ENCODE measurements at regions not wholly inside any gene's neighbourhood (a gene's known extent, or its start where the extent isn't known, plus 50 kb on each side); places are given as distances from the start of the nearest gene placed in this dataset.

DNA sequence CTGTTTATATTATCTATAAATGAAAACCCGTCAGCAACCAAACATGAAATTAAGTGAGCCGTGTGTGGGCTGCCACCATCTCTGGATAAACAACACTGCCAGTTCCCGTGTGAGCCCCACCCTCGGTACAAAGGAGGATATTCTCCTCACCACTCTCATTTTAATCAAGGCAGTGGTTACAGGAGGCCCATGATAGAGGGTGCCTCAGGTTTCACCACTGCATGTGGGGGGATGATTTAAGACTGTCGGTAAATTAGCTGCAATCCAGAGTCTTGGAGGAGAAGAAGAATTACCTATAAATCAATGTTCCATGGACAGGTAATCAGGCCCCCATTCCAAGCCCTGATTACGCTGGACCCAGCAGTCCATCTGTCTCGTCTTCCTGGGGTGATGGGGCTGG lies 361.6 kb upstream of the SULF2 start:
- no peak for DNase-seq (ENCODE audit: unreplicated experiment)
- no peak overlapping the region for H3K27ac Mint-ChIP-seq (ENCODE audit: low read depth, unreplicated experiment)
- peaks cover 7% of the 10 kb centered on the region for H3K9me3 Mint-ChIP-seq (ENCODE audit: unreplicated experiment)
- TF ChIP-seq, protein P1, sequence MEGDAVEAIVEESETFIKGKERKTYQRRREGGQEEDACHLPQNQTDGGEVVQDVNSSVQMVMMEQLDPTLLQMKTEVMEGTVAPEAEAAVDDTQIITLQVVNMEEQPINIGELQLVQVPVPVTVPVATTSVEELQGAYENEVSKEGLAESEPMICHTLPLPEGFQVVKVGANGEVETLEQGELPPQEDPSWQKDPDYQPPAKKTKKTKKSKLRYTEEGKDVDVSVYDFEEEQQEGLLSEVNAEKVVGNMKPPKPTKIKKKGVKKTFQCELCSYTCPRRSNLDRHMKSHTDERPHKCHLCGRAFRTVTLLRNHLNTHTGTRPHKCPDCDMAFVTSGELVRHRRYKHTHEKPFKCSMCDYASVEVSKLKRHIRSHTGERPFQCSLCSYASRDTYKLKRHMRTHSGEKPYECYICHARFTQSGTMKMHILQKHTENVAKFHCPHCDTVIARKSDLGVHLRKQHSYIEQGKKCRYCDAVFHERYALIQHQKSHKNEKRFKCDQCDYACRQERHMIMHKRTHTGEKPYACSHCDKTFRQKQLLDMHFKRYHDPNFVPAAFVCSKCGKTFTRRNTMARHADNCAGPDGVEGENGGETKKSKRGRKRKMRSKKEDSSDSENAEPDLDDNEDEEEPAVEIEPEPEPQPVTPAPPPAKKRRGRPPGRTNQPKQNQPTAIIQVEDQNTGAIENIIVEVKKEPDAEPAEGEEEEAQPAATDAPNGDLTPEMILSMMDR (IDR thresholded peaks at IDR 0.05; ENCODE audit: unreplicated experiment): no peak
- H3K36me3 Mint-ChIP-seq (ENCODE audit: insufficient read depth, unreplicated experiment): no peaks in the 10 kb centered on the region
- intact Hi-C loops (cut with micrococcal nuclease): no loop called here
- no TSS peak for BruUV-seq (replicated peaks)
- no peak overlapping the region for H3K4me3 Mint-ChIP-seq (ENCODE audit: unreplicated experiment)
- ChIA-PET CTCF (no interaction called here), POLR2A (no interaction called here)
- H3K27me3 Mint-ChIP-seq (ENCODE audit: insufficient read depth, unreplicated experiment): peaks cover 9% of the 10 kb centered on the region
- H3K4me1 Mint-ChIP-seq (ENCODE audit: insufficient read depth, unreplicated experiment): no peaks in the 10 kb centered on the region

GRCh38 chr20:48146308-48146707 lies 361.0 kb upstream of the SULF2 start:
- POLR2A ChIA-PET: interaction anchor here (0.6 to 0.7 kb wide), 2 partner anchors 12 to 115 kb away, joined by 3 read pairs; no protein-coding TSS in a partner anchor
- Mint-ChIP-seq H3K27ac (ENCODE audit: low read depth, unreplicated experiment) (no peak overlapping the region), H3K9me3 (ENCODE audit: unreplicated experiment) (peaks cover 7% of the 10 kb centered on the region), H3K4me1 (ENCODE audit: insufficient read depth, unreplicated experiment) (no peaks in the 10 kb centered on the region), H3K27me3 (ENCODE audit: insufficient read depth, unreplicated experiment) (peaks cover 4% of the 10 kb centered on the region), H3K36me3 (ENCODE audit: insufficient read depth, unreplicated experiment) (no peaks in the 10 kb centered on the region), H3K4me3 (ENCODE audit: unreplicated experiment) (no peak overlapping the region)
- TF ChIP-seq, protein P1 (IDR thresholded peaks at IDR 0.05; ENCODE audit: unreplicated experiment): no peak
- DNase-seq (ENCODE audit: unreplicated experiment): no peak
- BruUV-seq (replicated peaks): no TSS peak
- intact Hi-C loops (cut with micrococcal nuclease): no loop called here
- CTCF ChIA-PET: no interaction called here

- no TSS peak for BruUV-seq (replicated peaks)
- DNase-seq (ENCODE audit: unreplicated experiment): no peak
- Mint-ChIP-seq H3K27me3 (ENCODE audit: insufficient read depth, unreplicated experiment) (no peaks in the 10 kb centered on the region), H3K4me1 (ENCODE audit: insufficient read depth, unreplicated experiment) (no peaks in the 10 kb centered on the region), H3K27ac (ENCODE audit: low read depth, unreplicated experiment) (no peak overlapping the region), H3K36me3 (ENCODE audit: insufficient read depth, unreplicated experiment) (no peaks in the 10 kb centered on the region), H3K9me3 (ENCODE audit: unreplicated experiment) (peaks cover 7% of the 10 kb centered on the region), H3K4me3 (ENCODE audit: unreplicated experiment) (no peak overlapping the region)
- TF ChIP-seq, protein P1 (IDR thresholded peaks at IDR 0.05; ENCODE audit: unreplicated experiment): no peak
- POLR2A ChIA-PET: interaction anchor here (1.4 to 1.9 kb wide), 2 partner anchors 11 to 21 kb away, joined by 3 to 6 read pairs; no protein-coding TSS in a partner anchor
- intact Hi-C loops (cut with micrococcal nuclease): no loop called here
- CTCF ChIA-PET: interaction anchor here (1.1 to 1.2 kb wide), 3 partner anchors 19 to 477 kb away, joined by 3 to 4 read pairs (median 4); no protein-coding TSS in a partner anchor
Observed at GRCh38 chr20:48143435-48144081, 358.3 kb upstream of the SULF2 start.

DNA sequence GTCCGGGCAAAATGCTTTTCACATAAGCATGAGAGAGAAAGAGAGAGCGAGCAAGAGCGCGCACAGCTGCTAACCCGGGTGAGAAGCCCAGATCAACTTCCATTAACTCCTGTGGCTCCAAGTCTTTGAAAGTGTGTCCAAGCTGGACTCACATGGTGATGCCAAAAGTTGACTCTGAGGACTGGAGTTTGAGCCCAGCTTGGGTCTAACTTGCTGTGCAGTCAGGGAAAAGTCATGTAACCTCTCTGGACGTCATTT lies 357.2 kb upstream of the SULF2 start:
- no peak overlapping the region for H3K27ac Mint-ChIP-seq (ENCODE audit: low read depth, unreplicated experiment)
- no peaks in the 10 kb centered on the region for H3K36me3 Mint-ChIP-seq (ENCODE audit: insufficient read depth, unreplicated experiment)
- no peak overlapping the region for H3K4me3 Mint-ChIP-seq (ENCODE audit: unreplicated experiment)
- H3K4me1 Mint-ChIP-seq (ENCODE audit: insufficient read depth, unreplicated experiment): no peaks in the 10 kb centered on the region
- ChIA-PET CTCF (interaction anchor here (0.6 to 1.1 kb wide), 5 partner anchors 18 to 385 kb away, joined by 3 to 4 read pairs (median 3); no protein-coding TSS in a partner anchor), POLR2A (no interaction called here)
- DNase-seq (ENCODE audit: unreplicated experiment): no peak
- TF ChIP-seq, protein P1 (IDR thresholded peaks at IDR 0.05; ENCODE audit: unreplicated experiment): no peak
- no TSS peak for BruUV-seq (replicated peaks)
- intact Hi-C loops (cut with micrococcal nuclease): no loop called here
- H3K27me3 Mint-ChIP-seq (ENCODE audit: insufficient read depth, unreplicated experiment): no peaks in the 10 kb centered on the region
- H3K9me3 Mint-ChIP-seq (ENCODE audit: unreplicated experiment): peaks cover 7% of the 10 kb centered on the region

Measured in MCF 10A (cell line).